ENCODE measurements at regions not wholly inside any gene's neighbourhood (a gene's known extent, or its start where the extent isn't known, plus 50 kb on each side); places are given as distances from the start of the nearest gene placed in this dataset.
"Not testable (repeated sequence)": the region's sequence is repeated elsewhere in the genome, so short reads cannot be mapped to it uniquely, and the experiment has no call there.

DNA sequence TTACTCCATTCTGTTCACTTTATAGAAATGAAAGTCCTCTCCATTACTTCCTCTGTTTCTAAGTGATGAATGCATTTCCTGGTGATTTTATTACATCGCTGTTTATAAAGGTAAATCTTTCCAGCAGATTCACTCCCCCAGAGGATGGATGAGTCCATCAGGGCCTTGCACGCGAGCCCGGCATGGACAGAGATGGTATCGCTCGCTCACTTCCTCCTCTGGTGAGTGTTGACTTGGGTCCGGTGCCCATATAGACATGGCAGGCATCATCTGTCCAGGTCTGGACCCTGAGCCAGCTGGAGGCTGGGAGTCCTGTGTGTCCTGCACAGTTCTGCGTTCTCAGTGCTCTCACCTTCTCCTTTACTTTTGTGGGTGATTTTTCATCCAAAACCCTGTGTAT, 733.6 kb upstream of the SALL3 start:
- no peak overlapping the region for H3K4me3 ChIP-seq (ENCODE audit: low read depth, low read length)
- TF ChIP-seq, protein P1, sequence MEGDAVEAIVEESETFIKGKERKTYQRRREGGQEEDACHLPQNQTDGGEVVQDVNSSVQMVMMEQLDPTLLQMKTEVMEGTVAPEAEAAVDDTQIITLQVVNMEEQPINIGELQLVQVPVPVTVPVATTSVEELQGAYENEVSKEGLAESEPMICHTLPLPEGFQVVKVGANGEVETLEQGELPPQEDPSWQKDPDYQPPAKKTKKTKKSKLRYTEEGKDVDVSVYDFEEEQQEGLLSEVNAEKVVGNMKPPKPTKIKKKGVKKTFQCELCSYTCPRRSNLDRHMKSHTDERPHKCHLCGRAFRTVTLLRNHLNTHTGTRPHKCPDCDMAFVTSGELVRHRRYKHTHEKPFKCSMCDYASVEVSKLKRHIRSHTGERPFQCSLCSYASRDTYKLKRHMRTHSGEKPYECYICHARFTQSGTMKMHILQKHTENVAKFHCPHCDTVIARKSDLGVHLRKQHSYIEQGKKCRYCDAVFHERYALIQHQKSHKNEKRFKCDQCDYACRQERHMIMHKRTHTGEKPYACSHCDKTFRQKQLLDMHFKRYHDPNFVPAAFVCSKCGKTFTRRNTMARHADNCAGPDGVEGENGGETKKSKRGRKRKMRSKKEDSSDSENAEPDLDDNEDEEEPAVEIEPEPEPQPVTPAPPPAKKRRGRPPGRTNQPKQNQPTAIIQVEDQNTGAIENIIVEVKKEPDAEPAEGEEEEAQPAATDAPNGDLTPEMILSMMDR (IDR thresholded peaks at IDR 0.05; ENCODE audit: borderline replicate concordance, insufficient read depth, low read depth, low read length) = no peak

DNA sequence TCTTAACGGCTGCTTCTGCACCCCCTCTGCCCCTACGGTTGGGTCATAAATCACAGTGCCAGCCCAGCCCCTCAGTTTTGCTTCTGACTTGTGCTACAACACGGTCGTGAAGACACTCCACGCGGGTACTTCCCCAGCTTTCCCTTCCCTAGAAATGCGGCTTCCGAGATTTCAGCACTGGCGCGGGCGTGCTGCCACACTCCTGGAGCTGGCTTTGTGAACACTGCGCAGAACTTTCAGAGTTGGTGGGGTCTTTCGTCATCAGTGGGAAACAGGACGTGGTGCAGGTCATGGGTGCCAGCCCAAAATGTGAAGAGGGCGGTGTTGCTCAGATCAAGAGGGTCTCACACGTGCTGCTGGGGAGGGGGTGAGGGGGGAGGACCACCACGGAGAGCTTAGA, 733.0 kb upstream of the SALL3 start:
- TF ChIP-seq, protein P1 (IDR thresholded peaks at IDR 0.05; ENCODE audit: borderline replicate concordance, insufficient read depth, low read depth, low read length) = no peak
- H3K4me3 ChIP-seq (ENCODE audit: low read depth, low read length) = no peak overlapping the region

DNA sequence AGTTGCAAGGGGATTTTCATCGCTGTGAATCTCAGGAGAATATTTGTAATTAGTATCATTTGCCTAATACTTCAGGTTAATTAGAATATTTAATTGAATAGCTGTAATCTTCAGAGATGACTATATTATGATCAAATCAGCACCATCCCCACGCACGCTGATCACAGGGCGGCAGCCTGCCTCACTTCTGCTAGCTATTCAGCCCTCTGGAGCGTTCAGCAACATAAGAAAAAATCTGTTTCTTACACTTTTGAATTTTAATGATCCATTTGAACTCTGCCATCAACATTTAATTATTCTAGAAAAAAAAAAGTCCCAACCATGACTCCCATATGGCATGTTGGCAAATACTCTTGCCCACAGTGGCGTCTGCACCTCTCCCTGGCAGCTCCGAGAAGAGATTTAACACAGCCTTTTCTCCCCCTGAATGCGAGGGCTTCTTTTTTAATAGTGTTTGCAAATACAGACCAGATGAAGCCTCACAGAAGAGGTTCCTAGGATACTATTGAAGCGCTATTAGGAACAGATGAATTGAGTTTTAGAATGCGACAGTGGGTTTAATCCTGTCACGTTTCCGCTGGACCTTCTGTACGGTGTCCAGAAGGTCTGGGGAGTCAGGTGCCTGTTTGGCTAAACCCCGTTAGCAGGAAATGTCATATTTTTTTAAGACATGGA, 731.9 kb upstream of the SALL3 start:
- TF ChIP-seq, protein P1 (IDR thresholded peaks at IDR 0.05; ENCODE audit: borderline replicate concordance, insufficient read depth, low read depth, low read length) = no peak
- no peak overlapping the region for H3K4me3 ChIP-seq (ENCODE audit: low read depth, low read length)

DNA sequence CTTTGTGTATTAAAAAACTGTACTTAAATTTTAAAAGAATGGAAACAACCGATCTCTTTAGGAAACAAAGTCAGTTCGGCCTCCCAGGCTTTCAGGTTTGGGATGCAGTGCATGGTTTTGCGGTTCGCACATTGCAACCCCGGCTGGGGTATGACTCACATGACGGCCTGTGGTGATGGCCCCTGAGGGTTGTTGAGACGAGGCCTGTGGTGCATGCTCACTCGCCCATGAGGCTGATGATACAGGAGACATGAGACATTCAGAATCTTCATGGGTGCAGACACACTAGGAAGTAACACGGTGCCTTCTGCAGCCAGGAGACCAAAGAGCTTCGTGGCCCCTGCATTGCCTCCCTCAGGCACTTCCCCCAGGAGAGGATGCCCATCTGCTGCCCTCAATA, 724.6 kb upstream of the SALL3 start:
- TF ChIP-seq, protein P1 (IDR thresholded peaks at IDR 0.05; ENCODE audit: borderline replicate concordance, insufficient read depth, low read depth, low read length) = no peak
- H3K4me3 ChIP-seq (ENCODE audit: low read depth, low read length) = no peak overlapping the region

DNA sequence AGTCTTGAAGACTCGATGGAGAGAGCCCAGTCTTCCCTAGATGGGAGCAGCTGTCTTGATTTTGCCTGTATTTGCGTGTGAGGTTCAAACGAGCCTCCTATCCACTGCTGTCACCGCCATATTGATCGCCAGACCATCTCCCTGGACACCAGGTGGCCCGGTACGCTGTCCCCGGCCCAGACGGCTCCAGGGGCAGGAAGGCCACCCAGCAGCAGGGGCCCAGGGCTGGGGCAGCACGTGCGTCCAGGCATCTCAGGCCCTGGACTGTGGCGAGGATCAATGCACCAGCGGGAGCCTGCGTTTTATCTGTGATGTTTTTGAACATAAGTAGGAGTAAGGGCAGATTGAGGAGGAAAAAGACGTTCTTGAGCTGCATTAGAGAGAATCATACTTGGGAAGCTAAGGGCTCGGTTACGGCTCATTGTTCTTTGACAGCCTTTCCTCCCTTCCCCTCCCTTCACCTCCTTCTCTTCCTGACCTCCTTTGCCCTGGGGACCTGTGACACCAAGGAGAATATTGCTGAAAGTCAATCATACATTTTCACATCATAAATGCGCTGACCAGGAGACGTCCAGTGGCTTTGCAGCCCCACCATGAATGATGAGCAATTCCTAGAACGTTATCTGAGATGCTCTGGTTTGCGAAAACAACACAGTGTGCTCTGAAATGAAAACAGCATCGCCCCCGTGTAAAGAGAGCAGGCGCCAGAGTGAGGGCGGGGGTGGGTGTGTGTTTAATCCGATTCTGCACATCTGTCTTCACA, 711.2 kb upstream of the SALL3 start:
- H3K4me3 ChIP-seq (ENCODE audit: low read depth, low read length) = no peak overlapping the region
- TF ChIP-seq, protein P1 (IDR thresholded peaks at IDR 0.05; ENCODE audit: borderline replicate concordance, insufficient read depth, low read depth, low read length) = no peak

DNA sequence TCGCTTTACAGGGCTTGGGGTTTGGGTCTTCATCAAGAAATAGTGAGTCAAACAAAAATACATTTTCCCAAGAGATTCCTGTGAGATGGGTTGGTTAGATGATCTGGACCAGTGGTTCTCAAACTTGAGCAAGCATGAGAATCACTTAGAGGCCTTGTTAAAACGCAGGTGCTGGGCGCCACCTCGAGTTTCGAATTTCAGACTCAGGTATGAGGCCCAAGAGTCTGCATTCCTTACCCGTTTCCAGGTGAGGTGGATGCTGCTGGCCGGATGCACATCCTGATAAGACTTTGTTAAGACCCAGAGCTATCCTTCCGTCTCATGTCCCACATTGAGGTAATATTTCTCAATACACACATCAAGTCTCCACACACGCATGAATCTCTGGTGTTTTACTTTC, 707.8 kb upstream of the SALL3 start:
- no peak overlapping the region for H3K4me3 ChIP-seq (ENCODE audit: low read depth, low read length)
- TF ChIP-seq, protein P1 (IDR thresholded peaks at IDR 0.05; ENCODE audit: borderline replicate concordance, insufficient read depth, low read depth, low read length) = no peak

DNA sequence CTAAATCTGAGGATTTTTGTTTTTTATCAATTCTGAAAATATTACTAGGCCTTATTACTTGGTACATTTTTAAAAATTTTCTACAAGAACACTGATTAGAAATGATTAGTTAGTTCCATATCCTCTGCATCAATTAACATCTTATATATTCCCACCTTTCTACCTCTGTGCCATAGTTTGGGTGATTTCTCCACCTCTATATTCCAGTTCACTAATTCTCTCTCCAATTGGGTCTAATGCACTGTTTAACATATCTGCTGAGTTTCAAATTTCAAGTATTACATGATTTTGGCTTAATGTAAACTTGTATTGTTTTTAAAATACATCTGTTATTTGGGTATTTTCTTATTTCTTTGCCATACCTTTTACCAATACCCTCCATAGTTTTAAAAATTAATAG, 705.7 kb upstream of the SALL3 start:
- H3K4me3 ChIP-seq (ENCODE audit: low read depth, low read length) = no peak overlapping the region
- TF ChIP-seq, protein P1 (IDR thresholded peaks at IDR 0.05; ENCODE audit: borderline replicate concordance, insufficient read depth, low read depth, low read length) = no peak

DNA sequence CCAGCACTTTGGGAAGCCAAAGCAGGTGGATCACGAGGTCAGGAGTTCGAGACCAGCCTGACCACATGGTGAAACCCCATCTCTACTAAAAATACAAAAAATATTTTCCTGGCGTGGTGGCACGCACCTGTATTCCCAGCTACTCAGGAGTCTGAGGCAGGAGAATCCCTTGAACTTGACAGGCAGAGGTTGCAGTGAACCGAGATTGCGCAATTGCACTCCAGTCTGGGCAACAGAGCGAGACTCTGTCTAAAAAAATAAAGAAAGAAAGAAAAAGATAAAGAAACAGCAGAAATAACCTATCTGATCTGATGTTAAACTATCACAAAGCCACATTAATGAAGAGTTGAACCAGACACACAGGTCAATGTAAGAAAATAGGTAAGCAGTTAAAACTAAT, 696.2 kb upstream of the SALL3 start:
- H3K4me3 ChIP-seq (ENCODE audit: low read depth, low read length) = not testable (repeated sequence)
